ENCODE measurements at regions not wholly inside any gene's neighbourhood (a gene's known extent, or its start where the extent isn't known, plus 50 kb on each side); places are given as distances from the start of the nearest gene placed in this dataset.

DNA sequence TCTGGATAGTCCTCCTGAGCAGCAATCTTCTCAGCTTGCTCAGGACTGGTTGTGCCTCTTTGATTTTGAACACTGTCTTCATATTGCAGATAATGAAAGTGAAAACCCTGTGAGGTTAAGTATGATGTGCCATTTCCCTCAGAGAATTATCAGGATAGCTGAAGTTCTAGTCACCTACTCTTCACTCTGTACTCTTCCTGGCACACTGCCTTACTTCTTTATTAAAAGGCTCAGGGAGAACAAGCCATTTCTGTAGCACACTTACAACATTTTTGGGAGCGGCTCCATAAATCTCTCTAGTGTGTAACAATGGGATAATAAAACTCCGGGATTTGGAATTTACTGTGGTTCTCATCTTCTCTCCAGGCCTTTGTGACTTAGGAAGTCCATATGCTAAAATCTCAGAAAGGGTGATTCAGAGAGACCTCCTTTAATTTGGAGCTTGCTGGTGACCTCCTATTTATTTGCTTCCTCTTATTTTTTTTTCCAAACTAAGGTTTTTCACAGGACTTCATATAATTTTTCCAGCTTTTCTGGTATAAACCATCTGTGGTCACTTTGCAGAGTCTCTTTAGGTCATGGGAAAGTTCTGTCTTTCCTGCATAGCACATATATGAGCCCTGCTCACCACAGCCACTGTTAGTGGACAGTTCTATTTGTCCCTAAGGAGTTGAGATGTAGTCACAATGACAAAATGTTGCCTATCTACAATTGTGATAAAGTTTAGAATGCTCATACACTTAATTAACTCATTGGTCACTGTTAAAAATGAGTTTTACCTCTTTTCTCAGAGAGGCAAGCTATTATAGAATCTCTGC, 53.5 kb upstream of the LDHB start:
- ChIA-PET POLR2A (no interaction called here), CTCF (interaction anchor here (1.5 kb wide), 1 partner anchor 279 kb away, joined by 4 read pairs; no protein-coding TSS in a partner anchor), RAD21 (ENCODE audit: low non-redundant PET in 1 of 2, low total read pairs in 2 of 2, uncharacterized antibody in 2 of 2, unreplicated experiment in 2 of 2) (no interaction called here)
- H3K9ac ChIP-seq (ENCODE audit: low read length), result no peak overlapping the region
- no TSS peak for BruUV-seq (replicated peaks)
- ATAC-seq (no peak), DNase-seq (ENCODE audit: low read depth, low spot score) (no peak)
- no peaks in the 10 kb centered on the region for H3K9me2 ChIP-seq (ENCODE audit: insufficient read depth)
- no peaks in the 10 kb centered on the region for H3K79me2 ChIP-seq (ENCODE audit: insufficient read depth, low read length)
- intact Hi-C loops (cut with micrococcal nuclease), result no loop called here
- H2AFZ ChIP-seq (ENCODE audit: low read depth, low read length, poor library complexity, severe bottlenecking), result no peak overlapping the region
- H4K20me1 ChIP-seq (ENCODE audit: insufficient read depth), result no peaks in the 10 kb centered on the region
- no peaks in the 10 kb centered on the region for H3K27me3 ChIP-seq (ENCODE audit: insufficient read depth, low read length)
- no peak overlapping the region for H3K27ac ChIP-seq (ENCODE audit: low read depth, low read length)
- H3K9me3 ChIP-seq (ENCODE audit: control insufficient read depth in 1 of 2, insufficient read depth in 1 of 2, low read depth in 1 of 2, low read length in 2 of 2), result no peaks in the 10 kb centered on the region
- H3K4me1 ChIP-seq (ENCODE audit: control insufficient read depth in 1 of 2, insufficient read depth in 2 of 2, low read length in 2 of 2), result no peaks in the 10 kb centered on the region
- TF ChIP-seq ZNF274 (IDR thresholded peaks at IDR 0.05; ENCODE audit: low read depth, low read length), result no peak
- TF ChIP-seq EZH2 (IDR thresholded peaks at IDR 0.05), result no peak
- no peak for TF ChIP-seq SRF (IDR thresholded peaks at IDR 0.05; ENCODE audit: low read depth)
- TF ChIP-seq, protein P1, sequence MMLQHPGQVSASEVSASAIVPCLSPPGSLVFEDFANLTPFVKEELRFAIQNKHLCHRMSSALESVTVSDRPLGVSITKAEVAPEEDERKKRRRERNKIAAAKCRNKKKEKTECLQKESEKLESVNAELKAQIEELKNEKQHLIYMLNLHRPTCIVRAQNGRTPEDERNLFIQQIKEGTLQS (IDR thresholded peaks at IDR 0.05), result no peak
- TF ChIP-seq CEBPB (IDR thresholded peaks at IDR 0.05; ENCODE audit: low read depth), result no peak
- no peak for TF ChIP-seq POLR2A (IDR thresholded peaks at IDR 0.05; ENCODE audit: borderline replicate concordance, extremely low read depth, insufficient read depth, insufficient read length)
- TF ChIP-seq SIN3A (IDR thresholded peaks at IDR 0.05; ENCODE audit: low read depth), result no peak
- no peak for TF ChIP-seq EZH2phosphoT487 (IDR thresholded peaks at IDR 0.05; ENCODE audit: borderline replicate concordance)
- TF ChIP-seq, protein P2, sequence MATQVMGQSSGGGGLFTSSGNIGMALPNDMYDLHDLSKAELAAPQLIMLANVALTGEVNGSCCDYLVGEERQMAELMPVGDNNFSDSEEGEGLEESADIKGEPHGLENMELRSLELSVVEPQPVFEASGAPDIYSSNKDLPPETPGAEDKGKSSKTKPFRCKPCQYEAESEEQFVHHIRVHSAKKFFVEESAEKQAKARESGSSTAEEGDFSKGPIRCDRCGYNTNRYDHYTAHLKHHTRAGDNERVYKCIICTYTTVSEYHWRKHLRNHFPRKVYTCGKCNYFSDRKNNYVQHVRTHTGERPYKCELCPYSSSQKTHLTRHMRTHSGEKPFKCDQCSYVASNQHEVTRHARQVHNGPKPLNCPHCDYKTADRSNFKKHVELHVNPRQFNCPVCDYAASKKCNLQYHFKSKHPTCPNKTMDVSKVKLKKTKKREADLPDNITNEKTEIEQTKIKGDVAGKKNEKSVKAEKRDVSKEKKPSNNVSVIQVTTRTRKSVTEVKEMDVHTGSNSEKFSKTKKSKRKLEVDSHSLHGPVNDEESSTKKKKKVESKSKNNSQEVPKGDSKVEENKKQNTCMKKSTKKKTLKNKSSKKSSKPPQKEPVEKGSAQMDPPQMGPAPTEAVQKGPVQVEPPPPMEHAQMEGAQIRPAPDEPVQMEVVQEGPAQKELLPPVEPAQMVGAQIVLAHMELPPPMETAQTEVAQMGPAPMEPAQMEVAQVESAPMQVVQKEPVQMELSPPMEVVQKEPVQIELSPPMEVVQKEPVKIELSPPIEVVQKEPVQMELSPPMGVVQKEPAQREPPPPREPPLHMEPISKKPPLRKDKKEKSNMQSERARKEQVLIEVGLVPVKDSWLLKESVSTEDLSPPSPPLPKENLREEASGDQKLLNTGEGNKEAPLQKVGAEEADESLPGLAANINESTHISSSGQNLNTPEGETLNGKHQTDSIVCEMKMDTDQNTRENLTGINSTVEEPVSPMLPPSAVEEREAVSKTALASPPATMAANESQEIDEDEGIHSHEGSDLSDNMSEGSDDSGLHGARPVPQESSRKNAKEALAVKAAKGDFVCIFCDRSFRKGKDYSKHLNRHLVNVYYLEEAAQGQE (IDR thresholded peaks at IDR 0.05; ENCODE audit: low read depth), result no peak
- TF ChIP-seq, protein P3, sequence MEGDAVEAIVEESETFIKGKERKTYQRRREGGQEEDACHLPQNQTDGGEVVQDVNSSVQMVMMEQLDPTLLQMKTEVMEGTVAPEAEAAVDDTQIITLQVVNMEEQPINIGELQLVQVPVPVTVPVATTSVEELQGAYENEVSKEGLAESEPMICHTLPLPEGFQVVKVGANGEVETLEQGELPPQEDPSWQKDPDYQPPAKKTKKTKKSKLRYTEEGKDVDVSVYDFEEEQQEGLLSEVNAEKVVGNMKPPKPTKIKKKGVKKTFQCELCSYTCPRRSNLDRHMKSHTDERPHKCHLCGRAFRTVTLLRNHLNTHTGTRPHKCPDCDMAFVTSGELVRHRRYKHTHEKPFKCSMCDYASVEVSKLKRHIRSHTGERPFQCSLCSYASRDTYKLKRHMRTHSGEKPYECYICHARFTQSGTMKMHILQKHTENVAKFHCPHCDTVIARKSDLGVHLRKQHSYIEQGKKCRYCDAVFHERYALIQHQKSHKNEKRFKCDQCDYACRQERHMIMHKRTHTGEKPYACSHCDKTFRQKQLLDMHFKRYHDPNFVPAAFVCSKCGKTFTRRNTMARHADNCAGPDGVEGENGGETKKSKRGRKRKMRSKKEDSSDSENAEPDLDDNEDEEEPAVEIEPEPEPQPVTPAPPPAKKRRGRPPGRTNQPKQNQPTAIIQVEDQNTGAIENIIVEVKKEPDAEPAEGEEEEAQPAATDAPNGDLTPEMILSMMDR (IDR thresholded peaks at IDR 0.05 in 2 of 3, conservative IDR thresholded peaks at IDR 0.05 in 1 of 3; ENCODE audit: borderline replicate concordance in 1 of 3, insufficient read depth in 1 of 3, low read depth in 2 of 3, low read length in 2 of 3), result no peak
- TF ChIP-seq, protein P4, sequence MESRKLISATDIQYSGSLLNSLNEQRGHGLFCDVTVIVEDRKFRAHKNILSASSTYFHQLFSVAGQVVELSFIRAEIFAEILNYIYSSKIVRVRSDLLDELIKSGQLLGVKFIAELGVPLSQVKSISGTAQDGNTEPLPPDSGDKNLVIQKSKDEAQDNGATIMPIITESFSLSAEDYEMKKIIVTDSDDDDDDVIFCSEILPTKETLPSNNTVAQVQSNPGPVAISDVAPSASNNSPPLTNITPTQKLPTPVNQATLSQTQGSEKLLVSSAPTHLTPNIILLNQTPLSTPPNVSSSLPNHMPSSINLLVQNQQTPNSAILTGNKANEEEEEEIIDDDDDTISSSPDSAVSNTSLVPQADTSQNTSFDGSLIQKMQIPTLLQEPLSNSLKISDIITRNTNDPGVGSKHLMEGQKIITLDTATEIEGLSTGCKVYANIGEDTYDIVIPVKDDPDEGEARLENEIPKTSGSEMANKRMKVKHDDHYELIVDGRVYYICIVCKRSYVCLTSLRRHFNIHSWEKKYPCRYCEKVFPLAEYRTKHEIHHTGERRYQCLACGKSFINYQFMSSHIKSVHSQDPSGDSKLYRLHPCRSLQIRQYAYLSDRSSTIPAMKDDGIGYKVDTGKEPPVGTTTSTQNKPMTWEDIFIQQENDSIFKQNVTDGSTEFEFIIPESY (IDR thresholded peaks at IDR 0.05; ENCODE audit: extremely low read depth, insufficient replicate concordance, low read length), result no peak
- TF ChIP-seq YY1 (IDR thresholded peaks at IDR 0.05; ENCODE audit: extremely low read depth, insufficient replicate concordance, low read depth, low read length), result no peak
- TF ChIP-seq ZFX (IDR thresholded peaks at IDR 0.05), result no peak
- TF ChIP-seq POLR2AphosphoS5 (IDR thresholded peaks at IDR 0.05; ENCODE audit: low read depth, low read length), result no peak
- TF ChIP-seq EGR1 (IDR thresholded peaks at IDR 0.05; ENCODE audit: low read depth), result no peak
- H3K4me3 ChIP-seq (replicated peaks in 1 of 2; ENCODE audit: low read depth in 1 of 2, low read length in 2 of 2), result no peak overlapping the region
- no peak overlapping the region for H3K4me2 ChIP-seq (ENCODE audit: low read length)
- H3K36me3 ChIP-seq (ENCODE audit: control insufficient read depth in 1 of 2, insufficient read depth in 2 of 2, low read length in 2 of 2), result no peaks in the 10 kb centered on the region
